Left lobe of liver (tissue), 2 donors: ENCODE measurements at regions not wholly inside any gene's neighbourhood (a gene's known extent, or its start where the extent isn't known, plus 50 kb on each side); places are given as distances from the start of the nearest gene placed in this dataset.
A peak's percentile ranks its signal among the peaks of the same experiment; 100 is the strongest.
"Not testable (repeated sequence)": the region's sequence is repeated elsewhere in the genome, so short reads cannot be mapped to it uniquely, and the experiment has no call there.

Experiments used
- ATAC-seq: fragments of 200-7000 bp; cut with Tn5 transposase; one replicate; pipeline ENCODE4 v1.9.1; 2020; ENCODE audit warnings: mild to moderate bottlenecking, moderate library complexity
- DNase-seq: peaks from one replicate; pipeline ENCODE4 v3.0.0-alpha.2; 2020; ENCODE audit warnings: low spot score
- donor health status: DM: no; HTN: no; CAD: no; lungs with moderate emphysema.
- donor health status: DM: no; HTN: yes; CAD: no.

- no peak for DNase-seq
- no peak for ATAC-seq
Observed at GRCh38 chr14:58730792-58731464, 93.2 kb downstream of the DACT1 start.

GRCh38 chr14:58731465-58732293 is 93.9 kb downstream of the DACT1 start:
- ATAC-seq (peak; percentile 23), DNase-seq (no peak)

- ATAC-seq = no peak
- no peak for DNase-seq
Observed at GRCh38 chr14:58732387-58732786, 94.6 kb downstream of the DACT1 start.

GRCh38 chr14:58733451-58734208 is 95.9 kb downstream of the DACT1 start:
- ATAC-seq = no peak

GRCh38 chr14:58735596-58735995 is 97.8 kb downstream of the DACT1 start:
- ATAC-seq (peak; percentile 13), DNase-seq (no peak)

More at GRCh38 chr14:58733451-58734208, 95.9 kb downstream of the DACT1 start:
- no peak for DNase-seq

GRCh38 chr14:58736606-58737005 is 98.8 kb downstream of the DACT1 start:
- DNase-seq (no peak), ATAC-seq (no peak)

- ATAC-seq (no peak), DNase-seq (no peak)
Observed at GRCh38 chr14:58737511-58737910, 99.7 kb downstream of the DACT1 start.

GRCh38 chr14:58738189-58738836 is 100.6 kb downstream of the DACT1 start:
- no peak for DNase-seq
- no peak for ATAC-seq

- no peak for ATAC-seq
- DNase-seq = no peak
Observed at GRCh38 chr14:58738876-58739275, 101.1 kb downstream of the DACT1 start.

GRCh38 chr14:58739674-58740073 is 101.9 kb downstream of the DACT1 start:
- no peak for DNase-seq
- no peak for ATAC-seq

GRCh38 chr14:58740379-58740935 is 102.7 kb downstream of the DACT1 start:
- ATAC-seq (no peak), DNase-seq (no peak)

- DNase-seq (no peak), ATAC-seq (no peak)
Observed at GRCh38 chr14:58744801-58745394, 107.1 kb downstream of the DACT1 start.

- DNase-seq (no peak), ATAC-seq (peak; percentile 29)
Observed at GRCh38 chr14:58746261-58746660, 108.5 kb downstream of the DACT1 start.

- no peak for ATAC-seq
- no peak for DNase-seq
Observed at GRCh38 chr14:58746701-58747100, 108.9 kb downstream of the DACT1 start.

GRCh38 chr14:58747181-58747580 is 109.4 kb downstream of the DACT1 start:
- peak; percentile 56 for ATAC-seq
- DNase-seq = no peak

- ATAC-seq, DNase-seq: not testable (repeated sequence)
Observed at GRCh38 chr14:58748251-58748650, 110.5 kb downstream of the DACT1 start.

GRCh38 chr14:58749066-58749669 is 111.4 kb downstream of the DACT1 start:
- DNase-seq = no peak

GRCh38 chr14:58750321-58751269 is 112.8 kb downstream of the DACT1 start:
- DNase-seq (no peak), ATAC-seq (no peak)

More at GRCh38 chr14:58749066-58749669, 111.4 kb downstream of the DACT1 start:
- ATAC-seq = no peak

- ATAC-seq (no peak), DNase-seq (no peak)
Observed at GRCh38 chr14:58751788-58752187, 114.0 kb downstream of the DACT1 start.
